NCI-H2171 treated with DMSO at 0.1 percent for 48 hours (cell line): ENCODE measurements at regions not wholly inside any gene's neighbourhood (a gene's known extent, or its start where the extent isn't known, plus 50 kb on each side); places are given as distances from the start of the nearest gene placed in this dataset.
"Not testable (repeated sequence)": the region's sequence is repeated elsewhere in the genome, so short reads cannot be mapped to it uniquely, and the experiment has no call there.

Experiments
- DNase-seq: peaks from one replicate; lab custom pipeline; 2025; lab: John Stamatoyannopoulos, UW

DNA sequence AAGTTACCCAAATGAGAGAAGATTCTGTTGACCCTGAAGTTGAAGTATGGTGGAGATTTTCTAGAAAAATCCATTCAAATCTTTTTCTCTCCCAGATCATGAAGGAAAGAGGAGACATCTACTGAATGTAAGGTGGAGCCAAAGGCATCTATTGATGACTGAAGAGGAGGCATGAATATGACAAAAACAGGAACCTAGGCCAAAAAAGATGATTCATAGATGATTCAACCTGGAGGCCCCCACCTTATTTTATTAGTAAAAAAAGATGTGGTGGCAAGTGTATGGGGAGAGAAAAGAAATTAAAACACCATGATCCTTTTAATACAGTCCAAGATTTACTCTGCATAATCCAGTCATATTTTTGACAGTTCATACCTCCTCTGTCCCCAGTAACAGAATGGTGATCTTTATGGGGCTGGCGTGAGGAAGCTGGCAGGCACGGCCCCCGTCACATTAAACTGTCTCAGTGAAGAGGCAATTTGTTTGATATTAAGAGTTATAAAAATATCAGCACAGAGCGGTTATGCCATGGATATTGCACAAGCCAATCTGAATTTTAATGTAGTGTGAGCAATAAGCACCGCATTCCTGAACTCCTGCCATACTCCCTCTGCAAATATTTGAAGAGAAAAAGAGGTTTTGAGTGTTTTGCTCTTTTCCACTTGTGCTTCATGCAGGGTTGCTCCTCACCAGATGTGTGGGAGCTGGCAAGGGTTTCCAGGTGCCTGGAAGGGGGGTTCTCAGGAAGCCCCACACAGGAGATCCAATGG lies 94.4 kb downstream of the TRIM43 start:
- not testable (repeated sequence) for DNase-seq

DNA sequence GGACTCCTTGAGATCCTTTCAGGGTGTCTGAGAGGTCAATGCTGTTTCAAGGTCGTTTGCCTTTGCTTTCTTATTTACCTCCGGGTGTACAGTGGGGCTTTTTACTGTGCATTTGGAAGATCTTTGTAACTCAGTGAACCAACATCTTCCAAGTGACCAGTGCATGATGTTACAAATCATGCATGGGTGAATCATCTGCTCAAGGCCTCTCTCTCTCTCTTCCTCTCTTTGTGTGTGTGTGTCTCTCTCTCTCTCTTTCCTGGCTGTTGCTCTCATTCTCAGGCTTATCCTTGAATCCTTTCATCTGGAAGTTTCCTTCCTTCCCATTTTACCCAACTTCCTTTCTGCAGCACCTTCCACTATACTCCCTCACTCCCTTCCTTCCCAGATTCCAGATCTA lies 96.1 kb downstream of the TRIM43 start:
- DNase-seq: not testable (repeated sequence)

DNA sequence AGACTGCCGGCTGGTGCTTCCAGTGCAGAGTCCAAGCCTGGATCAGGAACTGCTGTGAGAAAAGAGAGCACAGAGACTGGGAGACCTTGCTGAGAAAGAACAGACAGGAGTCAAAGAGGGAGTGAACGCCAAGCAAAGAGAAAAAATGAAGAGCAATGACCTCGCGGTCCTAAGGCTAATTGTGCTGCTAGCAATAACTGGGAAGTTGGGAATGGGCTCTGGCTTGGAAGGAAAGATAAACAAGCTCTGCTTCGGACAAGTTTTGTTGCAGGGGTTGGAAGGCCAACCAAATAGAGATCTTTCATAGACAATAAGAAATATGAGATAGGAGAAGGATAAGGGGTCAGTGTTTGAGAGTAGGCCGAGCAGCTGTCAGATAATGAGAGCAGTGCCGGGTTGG lies 99.4 kb downstream of the TRIM43 start:
- DNase-seq: not testable (repeated sequence)

DNA sequence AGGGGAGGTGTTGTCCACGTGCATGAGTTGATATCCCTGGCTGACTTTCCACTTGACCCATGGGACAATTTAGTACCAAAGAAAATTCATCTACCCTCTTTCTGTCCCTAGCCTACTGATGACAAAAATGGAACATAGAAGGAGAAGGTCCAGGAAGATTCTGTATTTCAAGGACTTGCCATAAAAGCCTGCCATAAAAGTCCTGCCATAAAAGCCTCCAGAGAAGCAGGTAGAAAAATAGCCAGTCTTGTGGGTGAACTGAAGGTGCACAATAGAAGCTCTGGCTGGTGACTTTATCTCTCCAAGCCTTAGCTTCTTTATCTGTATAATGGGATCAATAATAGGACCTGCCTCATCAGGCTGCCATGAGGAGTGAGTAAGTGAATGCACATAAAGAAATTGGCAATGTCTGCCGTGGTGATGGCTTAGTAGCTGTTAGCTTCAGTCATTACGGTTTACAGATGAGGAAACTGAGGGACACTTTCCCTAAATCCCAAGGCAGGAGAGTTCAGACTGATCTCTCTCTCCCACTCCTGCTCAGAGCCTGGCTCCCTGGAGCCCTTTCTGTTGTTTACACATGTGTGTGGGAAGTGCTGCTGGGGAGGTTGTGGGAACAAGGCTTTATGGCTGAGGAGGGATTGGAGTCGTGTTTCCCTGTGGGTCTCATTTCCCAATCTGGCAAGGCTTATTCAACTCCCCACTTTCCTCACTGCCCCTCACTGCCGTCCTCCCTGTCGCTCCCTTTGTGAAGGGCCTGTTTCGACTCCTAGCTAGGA lies 101.5 kb downstream of the TRIM43 start:
- DNase-seq: not testable (repeated sequence)

DNA sequence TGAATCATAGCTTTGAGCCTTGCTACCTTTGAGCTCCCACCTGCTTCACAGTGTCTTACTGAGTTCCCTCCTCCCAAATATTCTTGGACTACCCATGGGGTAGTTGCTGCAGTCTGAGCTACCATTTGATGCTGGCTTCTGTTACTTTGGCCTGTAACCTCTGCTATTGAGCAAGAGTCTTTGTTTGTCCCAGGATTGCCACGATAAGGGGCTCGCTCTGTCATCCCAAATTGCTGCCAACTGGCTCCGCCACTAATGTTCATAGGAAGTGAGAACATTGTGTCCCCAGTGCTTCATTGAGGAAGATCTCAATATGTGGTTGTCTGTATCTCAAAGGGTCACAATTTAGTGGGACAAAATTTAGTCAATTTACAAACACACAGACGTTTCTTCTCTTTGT lies 103.8 kb downstream of the TRIM43 start:
- DNase-seq: no peak

DNA sequence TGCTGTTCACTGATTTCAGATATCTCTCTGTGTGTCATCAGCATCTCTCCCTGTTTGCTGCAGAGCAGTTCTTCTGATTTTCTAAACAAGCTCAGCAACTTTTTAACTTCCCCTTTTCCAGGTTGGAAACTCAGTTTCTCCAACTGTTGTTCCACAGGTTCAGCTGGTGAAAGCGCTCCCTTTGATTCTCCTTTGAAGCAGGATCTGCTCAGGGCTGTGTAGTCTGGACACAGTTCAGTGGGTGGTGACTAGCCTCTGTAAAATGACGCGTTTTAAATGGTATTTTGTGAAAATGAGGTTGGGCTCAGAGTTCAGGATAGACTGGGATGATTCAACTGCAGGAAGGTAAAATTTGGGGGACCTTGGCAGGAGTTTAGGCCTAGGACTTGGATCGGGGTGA lies 106.3 kb downstream of the TRIM43 start:
- no peak for DNase-seq

DNA sequence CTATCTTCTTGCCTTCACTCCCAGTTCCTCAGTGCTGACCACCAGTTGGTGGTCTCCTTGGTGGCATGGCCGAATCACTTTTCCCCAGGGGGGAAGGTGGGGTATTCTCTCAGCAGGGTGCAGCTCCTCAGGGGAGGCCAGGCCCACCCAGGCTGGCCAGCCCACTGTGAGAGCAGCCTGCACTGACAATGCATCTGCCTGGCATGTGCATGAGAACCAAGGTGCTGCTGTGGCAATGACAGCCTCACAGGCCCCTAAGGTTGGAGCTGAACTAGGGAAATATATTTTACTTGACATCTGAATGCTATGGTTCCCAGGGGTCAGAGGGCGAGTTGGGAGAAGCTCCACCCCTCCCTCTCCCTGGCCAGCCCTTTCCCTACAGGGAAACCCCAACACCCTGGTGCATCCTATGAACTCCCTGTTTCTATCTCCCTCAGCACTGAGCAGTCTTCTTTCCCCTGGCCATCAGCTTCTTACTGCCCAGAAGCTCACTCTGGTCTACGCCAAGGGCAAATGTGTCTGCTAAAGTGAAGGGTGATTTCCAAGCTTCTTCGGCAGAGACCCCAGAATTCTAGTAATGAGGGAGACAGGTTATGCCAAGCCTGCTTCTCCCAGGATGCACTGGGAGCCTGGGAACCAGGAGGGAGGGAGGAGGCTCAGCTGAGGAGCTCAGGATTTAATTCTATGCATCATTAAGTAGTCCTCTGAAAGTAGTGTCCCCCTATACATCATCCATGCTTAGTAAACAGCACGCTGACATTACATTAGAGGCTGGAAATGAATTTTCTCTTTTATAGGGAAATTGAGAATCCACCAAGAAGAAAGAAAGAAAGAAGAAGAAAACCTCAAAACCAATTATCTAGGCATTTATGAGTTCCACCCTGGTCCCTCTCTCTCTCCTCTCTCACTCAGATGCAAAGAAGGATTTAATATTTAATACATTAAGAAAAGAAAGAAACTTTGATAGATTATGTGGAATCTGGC lies 107.7 kb downstream of the TRIM43 start:
- not testable (repeated sequence) for DNase-seq

DNA sequence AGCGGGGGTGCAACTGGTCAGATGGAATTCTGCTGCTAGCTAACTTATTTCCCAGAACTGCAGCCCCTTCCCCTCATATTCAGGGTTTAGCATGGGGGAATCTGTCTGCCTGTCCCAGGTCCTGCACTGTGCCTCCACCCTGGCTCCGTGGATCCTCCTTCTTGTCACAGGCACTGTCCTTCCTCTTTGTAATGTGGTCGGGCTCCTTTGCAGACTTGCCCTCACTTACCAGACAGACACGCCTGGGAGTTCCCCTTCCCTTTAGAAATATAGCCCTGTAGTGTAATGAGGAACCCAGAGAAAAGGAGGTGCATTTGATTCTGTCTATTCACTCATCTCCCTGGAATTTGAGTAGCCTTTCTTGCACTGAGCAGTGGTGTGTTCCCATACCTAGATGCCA lies 108.7 kb downstream of the TRIM43 start:
- no peak for DNase-seq

DNA sequence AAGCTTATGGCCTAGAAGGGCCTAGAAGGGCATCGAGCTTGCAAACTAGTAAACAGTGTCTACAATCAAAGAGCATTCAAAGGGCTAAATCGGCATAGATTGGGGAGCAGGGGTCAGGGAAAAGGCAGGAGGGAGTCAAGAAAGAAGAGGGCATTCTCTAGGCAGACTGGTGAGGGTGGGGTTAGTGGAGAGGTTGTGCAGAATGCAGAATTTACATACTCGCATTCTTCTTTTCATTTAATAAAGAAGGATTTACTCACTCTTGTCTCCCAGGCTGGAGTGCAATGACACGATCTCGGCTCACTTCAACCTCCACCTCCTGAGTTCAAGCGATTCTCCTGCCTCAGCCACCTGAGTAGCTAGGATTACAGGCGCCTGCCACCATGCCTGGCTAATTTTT lies 110.7 kb downstream of the TRIM43 start:
- DNase-seq: no peak

DNA sequence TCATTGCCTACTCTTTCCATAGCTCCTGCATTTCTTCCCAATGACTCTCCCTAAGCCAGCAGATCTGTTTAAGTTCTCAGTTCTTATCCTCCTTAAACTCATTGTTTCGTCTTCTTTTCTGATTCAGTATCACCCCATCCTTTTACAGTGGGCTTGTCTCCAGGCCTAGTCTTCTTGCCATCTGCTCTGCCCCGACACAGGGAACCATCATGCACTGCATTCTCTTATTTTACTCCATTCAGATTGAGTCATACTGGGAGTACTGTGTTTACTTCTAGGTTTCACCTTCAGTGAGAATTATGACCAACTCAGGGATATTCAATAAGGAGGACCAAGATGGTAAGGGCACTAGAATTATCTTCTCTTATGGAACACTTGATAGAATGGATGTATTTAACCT lies 115.4 kb downstream of the TRIM43 start:
- not testable (repeated sequence) for DNase-seq

DNA sequence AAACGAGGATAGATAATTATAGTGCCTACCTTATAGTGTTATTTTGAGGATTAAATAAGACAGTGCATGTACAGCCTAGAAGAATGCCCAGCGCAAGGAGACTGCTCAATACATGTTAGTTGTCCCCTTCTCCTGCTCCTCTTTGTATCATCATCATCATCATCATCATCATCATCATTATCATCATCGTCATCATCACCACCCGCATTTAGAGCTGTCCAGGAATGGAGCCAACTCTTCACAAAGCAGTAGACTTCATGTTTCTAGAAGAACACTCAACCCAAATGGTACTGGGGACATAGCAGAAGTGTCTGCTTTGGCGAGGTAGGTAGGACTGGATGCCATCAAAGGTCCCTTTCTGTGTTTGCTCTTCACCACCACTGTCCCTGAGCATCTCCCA lies 116.0 kb downstream of the TRIM43 start:
- DNase-seq: no peak

DNA sequence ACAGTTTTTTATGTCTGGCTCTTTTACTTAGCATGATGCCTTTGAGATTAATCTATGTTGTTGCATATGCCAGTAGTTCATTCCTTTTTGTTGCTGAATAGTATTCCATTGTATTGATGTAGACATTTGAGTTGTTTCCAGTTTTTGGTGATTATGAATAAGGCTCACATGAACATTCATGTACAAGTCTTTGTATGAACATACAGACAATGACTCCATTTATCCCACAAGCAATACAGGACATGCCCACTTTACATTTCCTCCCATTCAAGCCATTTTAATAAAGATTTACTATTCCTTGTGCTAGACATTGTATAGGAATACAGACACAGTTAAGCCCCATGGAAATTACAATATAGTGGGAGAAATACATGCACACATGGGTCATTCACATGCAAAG lies 118.0 kb downstream of the TRIM43 start:
- no peak for DNase-seq

DNA sequence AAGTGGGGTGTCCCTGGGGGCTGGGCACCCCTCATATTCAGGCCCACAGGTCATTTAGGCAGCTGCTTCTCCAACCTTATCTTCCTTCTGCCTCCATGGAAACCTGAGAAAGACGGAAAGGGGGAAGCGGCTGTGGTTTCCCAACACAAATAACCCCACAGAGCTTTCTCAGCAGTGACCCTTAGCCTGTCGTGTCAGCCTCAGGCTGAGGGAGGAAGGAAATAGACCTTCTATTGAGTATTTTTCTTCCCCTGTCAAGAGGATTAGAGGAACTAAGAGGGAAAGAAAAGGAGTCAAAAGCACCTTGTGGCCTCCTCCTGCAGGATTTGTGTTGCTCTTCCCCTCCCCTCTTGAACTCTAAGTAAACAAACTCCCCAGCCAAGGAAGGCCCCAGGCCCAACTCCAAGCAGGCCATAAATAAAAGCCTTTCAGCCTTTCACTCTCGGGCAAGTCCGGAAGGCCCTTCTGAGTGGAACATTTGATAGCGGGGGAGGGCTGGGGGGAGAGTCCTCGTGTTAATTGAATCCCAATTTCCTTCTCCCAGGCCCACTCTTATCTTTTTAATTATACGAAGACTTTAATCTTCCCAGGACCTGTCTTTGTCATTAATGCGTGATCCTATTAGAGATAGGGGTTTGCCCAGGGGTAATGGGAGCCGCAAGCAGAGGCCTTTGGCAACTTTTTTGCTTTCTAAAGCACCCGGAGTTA lies 121.8 kb downstream of the TRIM43 start:
- not testable (repeated sequence) for DNase-seq

DNA sequence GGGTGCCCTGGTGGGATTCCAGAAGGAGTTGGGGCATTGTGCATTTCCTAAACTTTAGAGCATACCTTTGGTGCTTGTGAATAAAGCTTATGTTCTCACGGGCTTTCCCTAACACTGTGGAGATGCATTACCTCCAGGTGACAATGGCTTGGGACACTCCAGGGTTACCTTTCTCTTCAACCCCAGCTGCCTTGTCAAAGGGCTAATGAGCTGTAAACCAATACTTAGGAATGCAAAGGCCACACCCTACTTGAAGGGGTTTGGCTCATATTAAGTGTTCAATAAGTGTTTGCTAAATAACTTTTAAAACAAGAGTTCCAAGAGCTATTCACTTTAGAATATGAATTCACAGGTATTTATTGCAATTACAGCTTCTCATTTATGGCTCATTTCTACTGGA lies 122.6 kb downstream of the TRIM43 start:
- not testable (repeated sequence) for DNase-seq

DNA sequence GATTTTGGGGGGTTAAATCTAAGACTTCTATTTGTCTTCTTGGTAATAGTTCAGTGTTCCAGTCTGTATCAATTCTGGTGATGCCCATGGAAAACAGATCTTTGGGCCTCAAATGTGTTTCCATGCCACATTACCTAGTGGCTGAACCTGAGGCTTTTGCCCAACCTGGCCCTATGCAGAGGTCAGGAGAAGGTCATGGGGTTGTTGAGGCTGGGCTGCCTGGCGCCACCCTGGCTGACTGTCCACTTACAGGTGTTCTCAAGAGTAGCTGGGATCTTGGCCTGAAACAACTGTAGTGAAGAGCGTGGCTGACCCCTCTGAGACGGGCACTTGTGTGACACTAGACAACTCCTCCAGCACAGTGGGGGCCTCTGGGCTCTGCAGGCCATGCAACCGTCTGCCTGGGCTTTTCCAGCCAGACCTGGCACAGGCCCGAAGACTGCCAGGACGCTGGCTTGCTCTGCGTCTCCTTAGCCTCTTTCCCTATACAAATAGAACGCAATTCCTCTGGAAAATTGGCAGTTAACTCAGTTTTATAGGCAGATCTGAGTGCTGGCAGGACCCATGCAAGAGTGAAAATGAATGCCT lies 127.8 kb downstream of the TRIM43 start:
- no peak for DNase-seq

DNA sequence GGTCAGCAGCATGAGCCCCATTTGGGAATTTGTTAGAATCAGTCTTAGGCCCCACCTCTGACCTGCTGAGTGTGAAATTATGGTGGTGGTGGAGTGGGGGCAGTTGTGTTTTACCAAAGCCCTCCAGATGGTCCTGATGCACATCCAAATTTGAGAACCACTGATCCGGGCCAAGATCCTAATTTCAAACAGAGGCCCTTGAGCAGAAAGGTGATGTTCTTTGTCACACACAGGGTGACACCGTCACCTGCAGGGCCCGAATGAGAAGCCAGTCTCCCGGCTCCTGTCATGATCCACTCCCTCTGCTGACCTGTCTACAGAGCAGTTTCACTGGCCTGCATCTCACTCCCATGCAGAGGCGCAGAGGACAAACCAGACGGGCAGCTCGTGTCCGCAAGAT lies 129.9 kb downstream of the TRIM43 start:
- DNase-seq: no peak

DNA sequence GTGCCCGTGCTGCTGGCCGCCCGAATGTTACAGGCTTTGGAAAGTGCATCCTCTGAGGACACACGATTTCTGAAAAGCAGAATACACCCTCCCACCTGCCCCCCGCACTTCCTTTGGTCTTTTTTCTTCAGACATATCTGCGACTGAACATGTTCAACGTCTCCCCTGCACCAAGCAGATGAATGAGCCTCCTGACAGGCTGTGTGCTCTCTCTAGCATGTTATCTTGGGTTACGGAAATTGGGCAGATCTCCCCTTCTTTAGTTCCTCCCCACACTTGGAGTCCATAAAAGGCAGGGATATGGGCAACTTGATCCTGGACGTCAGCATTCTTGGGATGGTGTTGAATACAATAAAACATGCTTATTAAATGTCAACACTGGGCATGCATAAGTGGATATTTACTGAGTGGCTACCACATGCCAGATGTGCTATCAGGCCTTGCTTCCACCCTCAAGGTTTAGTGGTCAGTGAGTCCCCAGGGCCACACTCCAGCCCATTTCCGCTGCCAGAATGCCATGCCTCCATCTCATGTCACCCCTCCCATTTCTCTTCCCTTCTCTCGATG lies 130.4 kb downstream of the TRIM43 start:
- DNase-seq: no peak

DNA sequence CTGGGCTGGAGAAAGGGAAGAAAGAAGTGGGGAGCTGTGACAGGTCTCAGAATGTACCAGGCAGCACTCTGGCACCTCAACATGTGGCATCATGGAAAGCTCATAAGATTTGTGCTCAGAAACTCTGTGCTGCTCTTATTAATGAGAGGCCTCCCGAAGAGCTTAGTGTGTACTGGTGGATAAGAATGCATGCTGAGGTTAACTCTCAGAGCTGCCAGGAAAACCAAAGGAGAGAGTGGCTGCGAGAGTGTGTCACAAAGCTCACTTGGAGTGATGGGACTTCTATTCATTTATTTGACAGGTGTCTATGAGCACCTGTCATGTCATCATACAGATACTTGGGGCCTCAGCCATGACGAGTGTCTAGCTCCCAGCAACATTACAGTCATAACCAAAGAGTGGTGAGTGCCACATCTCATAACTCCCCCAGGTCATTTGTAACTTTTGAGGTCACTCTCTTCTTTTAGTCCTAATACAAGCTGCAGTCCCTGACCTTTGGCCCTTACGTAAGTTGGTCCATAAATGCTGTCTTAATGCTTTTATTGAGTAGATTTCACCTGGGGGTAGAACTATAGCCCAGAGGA lies 131.9 kb downstream of the TRIM43 start:
- not testable (repeated sequence) for DNase-seq

DNA sequence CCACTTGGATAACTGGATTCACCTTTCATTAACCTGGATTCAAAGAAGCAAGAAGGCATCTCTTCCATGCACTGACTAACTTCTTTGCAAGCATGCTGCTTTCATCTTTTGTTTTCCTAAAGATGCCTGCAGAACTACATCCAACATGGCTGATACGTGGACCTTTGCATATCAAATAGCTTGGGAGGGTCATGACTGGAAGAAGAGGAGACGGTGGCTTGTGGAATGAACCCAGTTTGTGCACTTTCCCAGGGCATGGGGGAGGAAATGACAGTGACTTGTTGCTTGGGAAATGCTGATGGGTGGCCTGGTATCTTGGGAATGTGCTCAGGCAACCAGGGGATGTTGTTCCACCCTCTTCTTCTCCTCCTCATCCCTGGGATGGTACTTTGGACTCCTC lies 133.4 kb downstream of the TRIM43 start:
- DNase-seq: not testable (repeated sequence)

DNA sequence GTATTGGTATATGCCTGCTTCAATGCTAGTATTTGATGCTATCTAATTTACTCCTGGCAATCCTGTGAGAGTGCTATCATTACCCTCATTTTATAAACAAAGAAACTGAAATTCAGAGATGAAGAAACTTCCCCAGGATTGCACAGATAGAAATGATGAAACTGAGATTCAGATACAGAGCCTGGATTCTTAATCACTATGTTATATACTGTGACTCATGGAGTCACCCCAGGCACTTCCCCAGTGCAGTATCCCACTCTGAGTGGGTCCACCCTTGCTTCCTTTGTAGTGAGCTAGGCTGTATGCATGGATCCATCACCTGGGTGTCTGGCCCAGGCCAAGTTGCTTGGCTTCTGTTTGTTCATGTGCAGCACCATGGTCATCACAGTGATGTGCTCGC lies 133.9 kb downstream of the TRIM43 start:
- DNase-seq: not testable (repeated sequence)
